Suprapubic skin (tissue), 3 donors: ENCODE measurements at regions not wholly inside any gene's neighbourhood (a gene's known extent, or its start where the extent isn't known, plus 50 kb on each side); places are given as distances from the start of the nearest gene placed in this dataset.

Experiments used
- POLR2A ChIP-seq, 2 donors: fragments of 450-650 bp; IDR thresholded peaks; one replicate each; pipeline ENCODE4 v1.6.1; 2017; ENCODE audit warnings: antibody characterized with exemption in 2 of 2, mild to moderate bottlenecking in 2 of 2, moderate library complexity in 2 of 2
- TF ChIP-seq, protein P1 (sequence below), 2 donors: fragments of 200-600 bp in 1 of 2; fragments of 450-650 bp in 1 of 2; sonication (generic) in 1 of 2; IDR thresholded peaks; one replicate each; pipeline ENCODE4 v1.5.1; 2016 to 2019; ENCODE audit warnings: antibody characterized with exemption in 2 of 2, mild to moderate bottlenecking in 1 of 2, moderate library complexity in 1 of 2

DNA sequence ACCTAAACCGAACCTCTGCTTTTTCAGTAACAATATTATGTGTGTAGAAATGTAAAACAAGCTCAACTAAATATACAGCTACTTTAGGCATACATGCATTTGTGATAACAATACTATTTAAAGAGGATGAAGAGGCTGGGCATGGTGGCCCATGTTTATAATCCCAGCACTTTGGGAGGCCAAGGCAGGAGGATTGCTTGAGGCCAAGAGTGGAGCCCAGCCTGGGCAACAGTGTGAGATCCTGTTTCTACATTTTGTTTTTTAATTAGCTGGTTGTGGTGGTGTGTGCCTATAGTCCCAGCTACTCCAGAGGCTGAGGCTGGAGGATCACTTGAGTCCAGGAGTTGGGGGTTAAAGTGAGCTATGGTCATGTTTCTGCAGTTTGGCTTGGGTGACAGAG, 73.6 kb upstream of the LYPLAL1 start:
- TF ChIP-seq, protein P1, sequence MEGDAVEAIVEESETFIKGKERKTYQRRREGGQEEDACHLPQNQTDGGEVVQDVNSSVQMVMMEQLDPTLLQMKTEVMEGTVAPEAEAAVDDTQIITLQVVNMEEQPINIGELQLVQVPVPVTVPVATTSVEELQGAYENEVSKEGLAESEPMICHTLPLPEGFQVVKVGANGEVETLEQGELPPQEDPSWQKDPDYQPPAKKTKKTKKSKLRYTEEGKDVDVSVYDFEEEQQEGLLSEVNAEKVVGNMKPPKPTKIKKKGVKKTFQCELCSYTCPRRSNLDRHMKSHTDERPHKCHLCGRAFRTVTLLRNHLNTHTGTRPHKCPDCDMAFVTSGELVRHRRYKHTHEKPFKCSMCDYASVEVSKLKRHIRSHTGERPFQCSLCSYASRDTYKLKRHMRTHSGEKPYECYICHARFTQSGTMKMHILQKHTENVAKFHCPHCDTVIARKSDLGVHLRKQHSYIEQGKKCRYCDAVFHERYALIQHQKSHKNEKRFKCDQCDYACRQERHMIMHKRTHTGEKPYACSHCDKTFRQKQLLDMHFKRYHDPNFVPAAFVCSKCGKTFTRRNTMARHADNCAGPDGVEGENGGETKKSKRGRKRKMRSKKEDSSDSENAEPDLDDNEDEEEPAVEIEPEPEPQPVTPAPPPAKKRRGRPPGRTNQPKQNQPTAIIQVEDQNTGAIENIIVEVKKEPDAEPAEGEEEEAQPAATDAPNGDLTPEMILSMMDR (IDR thresholded peaks at IDR 0.05), result no peak
- TF ChIP-seq POLR2A (IDR thresholded peaks at IDR 0.05), result no peak
